Esophagus muscularis mucosa (tissue), 4 donors: ENCODE measurements at regions not wholly inside any gene's neighbourhood (a gene's known extent, or its start where the extent isn't known, plus 50 kb on each side); places are given as distances from the start of the nearest gene placed in this dataset.
A peak's percentile ranks its signal among the peaks of the same experiment; 100 is the strongest.

Source experiments
- DNase-seq: peaks from one replicate; pipeline ENCODE4 v3.0.0-alpha.2; 2017; ENCODE audit errors: extremely low spot score
- H3K27ac ChIP-seq, 4 donors: fragments of 200-600 bp; sonication (generic); replicated peaks in 1 of 4; 1 replicate in 3 of 4; 2 replicates in 1 of 4; pipeline ENCODE4 v1.5.1; 2016 to 2019; ENCODE audit warnings: mild to moderate bottlenecking in 1 of 4
- H3K27me3 ChIP-seq, 4 donors: fragments of 200-600 bp; sonication (generic); one replicate each; pipeline versions ENCODE4 v1.5.1 to v1.6.0; 2016 to 2019
- H3K36me3 ChIP-seq, 4 donors: fragments of 200-600 bp; sonication (generic); one replicate each; pipeline ENCODE4 v1.5.1; 2016 to 2019
- H3K4me1 ChIP-seq, 4 donors: fragments of 200-600 bp; sonication (generic); one replicate each; pipeline ENCODE4 v1.5.1; 2016 to 2019
- H3K4me3 ChIP-seq, 4 donors: fragments of 200-600 bp; sonication (generic); 1 replicate in 2 of 4; 2 replicates in 2 of 4; pipeline ENCODE4 v1.5.1; 2016 to 2019; ENCODE audit warnings: mild to moderate bottlenecking in 4 of 4, moderate library complexity in 1 of 4
- H3K9me3 ChIP-seq, 4 donors: fragments of 200-600 bp; sonication (generic); 1 replicate in 3 of 4; 2 replicates in 1 of 4; pipeline ENCODE4 v1.5.1; 2016 to 2019
- CTCF ChIP-seq, 3 experiments: fragments of 200-600 bp in 2 of 3; fragments of 450-650 bp in 1 of 3; sonication (generic) in 2 of 3; IDR thresholded peaks; one replicate each; pipeline ENCODE4 v1.5.1; 2017 to 2019; ENCODE audit warnings: antibody characterized with exemption in 3 of 3, mild to moderate bottlenecking in 2 of 3, moderate library complexity in 1 of 3
- EP300 ChIP-seq: sonication (generic); formaldehyde crosslinking; IDR thresholded peaks from one replicate; pipeline ENCODE4 v1.6.1; 2017; ENCODE audit warnings: antibody characterized with exemption
- POLR2A ChIP-seq: fragments of 450-650 bp; IDR thresholded peaks from one replicate; pipeline ENCODE4 v1.6.1; 2017; ENCODE audit warnings: antibody characterized with exemption, moderate library complexity, mild to moderate bottlenecking, low read depth
- POLR2AphosphoS5 ChIP-seq, 2 donors: sonication (generic); formaldehyde crosslinking; IDR thresholded peaks; one replicate each; pipeline ENCODE4 v1.6.1; 2017; ENCODE audit warnings: antibody characterized with exemption in 2 of 2
- WGBS: methylation state at CpG from one replicate; pipeline ENCODE4 v1.1.5; 2018; 5-methylcytosine and 5-hydroxymethylcytosine counted together
- intact Hi-C: fragments of 100-400 bp; cut with DNase I; formaldehyde crosslinking; loops from one replicate; pipeline ENCODE4 v1.15.1; 2023

GRCh38 chr2:64328415-64328722, 125.6 kb upstream of the LGALSL start:
- 65% methylated on average over 8 of the region's 8 CpGs for WGBS
- H3K36me3 ChIP-seq, result no peaks in the 10 kb centered on the region
- peak overlapping the region in 3 of 4 donors; percentile 65 to 78 (median 72) for H3K27ac ChIP-seq
- no peak overlapping the region for H3K4me3 ChIP-seq
- DNase-seq, result no peak
- no peaks in the 10 kb centered on the region for H3K27me3 ChIP-seq
- peaks cover 24 to 40% (median 38%) of the 10 kb centered on the region in 4 donors for H3K4me1 ChIP-seq
- intact Hi-C loops, result loop anchor here (1.0 kb wide), 1 partner anchor 279 kb away; no protein-coding TSS in a partner anchor
- TF ChIP-seq POLR2AphosphoS5 (IDR thresholded peaks at IDR 0.05), result no peak
- H3K9me3 ChIP-seq, result no peaks in the 10 kb centered on the region

GRCh38 chr2:64328756-64329155, 125.2 kb upstream of the LGALSL start:
- Histone ChIP-seq H3K36me3 (no peaks in the 10 kb centered on the region), H3K9me3 (no peaks in the 10 kb centered on the region), H3K4me1 (peaks cover 24 to 40% (median 38%) of the 10 kb centered on the region in 4 donors), H3K27me3 (no peaks in the 10 kb centered on the region), H3K4me3 (no peak overlapping the region), H3K27ac (peak overlapping the region in 2 of 4 donors; percentile 65 to 72)
- no peak for DNase-seq
- TF ChIP-seq POLR2AphosphoS5 (IDR thresholded peaks at IDR 0.05) (no peak), CTCF (IDR thresholded peaks at IDR 0.05) (no peak), POLR2A (no peak), EP300 (no peak)
- intact Hi-C loops, result loop anchor here (1.0 kb wide), 1 partner anchor 279 kb away; no protein-coding TSS in a partner anchor
- 83% methylated on average over 3 of the region's 3 CpGs for WGBS

- H3K27ac ChIP-seq, result peak overlapping the region; percentile 60 to 72 (median 65)
- TF ChIP-seq POLR2A, result no peak
- TF ChIP-seq POLR2AphosphoS5 (IDR thresholded peaks at IDR 0.05), result peak; percentile 20 to 49
- no peaks in the 10 kb centered on the region for H3K9me3 ChIP-seq
- DNase-seq, result no peak
- H3K4me1 ChIP-seq, result peaks cover 24 to 40% (median 38%) of the 10 kb centered on the region in 4 donors
- intact Hi-C loops, result loop anchor here (10.0 kb wide), 2 partner anchors 235 to 545 kb away; no protein-coding TSS in a partner anchor
- H3K4me3 ChIP-seq, result no peak overlapping the region
- H3K36me3 ChIP-seq, result no peaks in the 10 kb centered on the region
- 46% methylated on average over 1 of the region's 2 CpGs for WGBS
- H3K27me3 ChIP-seq, result no peaks in the 10 kb centered on the region
Measured at GRCh38 chr2:64329848-64330247, 124.1 kb upstream of the LGALSL start.

GRCh38 chr2:64330281-64331113, 123.5 kb upstream of the LGALSL start:
- H3K4me3 ChIP-seq, result peak overlapping the region; percentile 17 to 36 (median 28)
- peak; percentile 93 for DNase-seq
- H3K4me1 ChIP-seq, result peaks cover 24 to 40% (median 38%) of the 10 kb centered on the region in 4 donors
- TF ChIP-seq POLR2A (no peak), EP300 (no peak), CTCF (IDR thresholded peaks at IDR 0.05) (peak; percentile 91 to 94 (median 93)), POLR2AphosphoS5 (IDR thresholded peaks at IDR 0.05) (peak in 1 of 2 donors; percentile 30)
- no peaks in the 10 kb centered on the region for H3K36me3 ChIP-seq
- WGBS, result 8% methylated on average over 10 of the region's 10 CpGs
- H3K27me3 ChIP-seq, result no peaks in the 10 kb centered on the region
- intact Hi-C loops, result loop anchor here (1.0 to 10.0 kb wide), 3 partner anchors 158 to 544 kb away; no protein-coding TSS in a partner anchor
- peak overlapping the region; percentile 60 to 72 (median 65) for H3K27ac ChIP-seq
- H3K9me3 ChIP-seq, result no peaks in the 10 kb centered on the region

GRCh38 chr2:64331114-64331645, 122.8 kb upstream of the LGALSL start:
- Histone ChIP-seq H3K9me3 (no peaks in the 10 kb centered on the region), H3K4me3 (peak overlapping the region in 3 of 4 donors; percentile 17 to 36 (median 20)), H3K27ac (peak overlapping the region; percentile 60 to 72 (median 65)), H3K27me3 (no peaks in the 10 kb centered on the region), H3K36me3 (no peaks in the 10 kb centered on the region), H3K4me1 (peaks cover 24 to 40% (median 38%) of the 10 kb centered on the region in 4 donors)
- intact Hi-C loops, result loop anchor here (1.0 to 10.0 kb wide), 3 partner anchors 157 to 544 kb away; no protein-coding TSS in a partner anchor
- WGBS, result 28% methylated on average over 4 of the region's 6 CpGs
- no peak for TF ChIP-seq CTCF (IDR thresholded peaks at IDR 0.05)
- TF ChIP-seq POLR2A, result no peak
- TF ChIP-seq POLR2AphosphoS5 (IDR thresholded peaks at IDR 0.05), result no peak
- no peak for TF ChIP-seq EP300
- no peak for DNase-seq
